Thyroid gland (tissue), 4 donors: ENCODE measurements at regions not wholly inside any gene's neighbourhood (a gene's known extent, or its start where the extent isn't known, plus 50 kb on each side); places are given as distances from the start of the nearest gene placed in this dataset.

Source experiments
- DNase-seq, 2 donors: peaks; one replicate each; pipeline ENCODE4 v3.0.0-alpha.2; 2019
- H3K27ac ChIP-seq, 3 donors: fragments of 200-600 bp; sonication (generic); 1 replicate in 2 of 3; 2 replicates in 1 of 3; pipeline ENCODE4 v1.5.1; 2016 to 2019; ENCODE audit warnings: mild to moderate bottlenecking in 1 of 3, moderate library complexity in 1 of 3
- H3K27me3 ChIP-seq: fragments of 200-600 bp; sonication (generic); one replicate; pipeline ENCODE4 v1.5.1; 2019
- H3K36me3 ChIP-seq, 2 donors: fragments of 200-600 bp; sonication (generic); one replicate each; pipeline ENCODE4 v1.5.1; 2016 to 2019
- H3K4me1 ChIP-seq, 2 donors: fragments of 200-600 bp; sonication (generic); one replicate each; pipeline ENCODE4 v1.5.1; 2017 to 2019
- H3K4me3 ChIP-seq, 3 donors: fragments of 200-600 bp; sonication (generic); replicated peaks in 1 of 3; 1 replicate in 2 of 3; 2 replicates in 1 of 3; pipeline ENCODE4 v1.5.1; 2016; ENCODE audit warnings: mild to moderate bottlenecking in 1 of 3
- H3K9me3 ChIP-seq: fragments of 200-600 bp; sonication (generic); one replicate; pipeline ENCODE4 v1.5.1; 2017
- POLR2A ChIP-seq, 2 donors: fragments of 450-650 bp; IDR thresholded peaks; one replicate each; pipeline ENCODE4 v1.6.1; 2017; ENCODE audit warnings: antibody characterized with exemption in 2 of 2, mild to moderate bottlenecking in 2 of 2, moderate library complexity in 1 of 2
- WGBS, 2 donors: methylation state at CpG; one replicate each; pipeline ENCODE4 v1.1.5; 2017; 5-methylcytosine and 5-hydroxymethylcytosine counted together
- intact Hi-C: fragments of 100-400 bp; cut with DNase I; formaldehyde crosslinking; loops from one replicate; pipeline ENCODE4 v1.15.1; 2023
- TF ChIP-seq, protein P1 (sequence below), 6 experiments: fragments of 200-600 bp in 3 of 6; fragments of 450-650 bp in 3 of 6; sonication (generic) in 3 of 6; IDR thresholded peaks; one replicate each; pipeline ENCODE4 v1.5.1; 2016 to 2019; ENCODE audit warnings: antibody characterized with exemption in 6 of 6, mild to moderate bottlenecking in 2 of 6, inconsistent platforms in 1 of 6, moderate library complexity in 1 of 6

DNA sequence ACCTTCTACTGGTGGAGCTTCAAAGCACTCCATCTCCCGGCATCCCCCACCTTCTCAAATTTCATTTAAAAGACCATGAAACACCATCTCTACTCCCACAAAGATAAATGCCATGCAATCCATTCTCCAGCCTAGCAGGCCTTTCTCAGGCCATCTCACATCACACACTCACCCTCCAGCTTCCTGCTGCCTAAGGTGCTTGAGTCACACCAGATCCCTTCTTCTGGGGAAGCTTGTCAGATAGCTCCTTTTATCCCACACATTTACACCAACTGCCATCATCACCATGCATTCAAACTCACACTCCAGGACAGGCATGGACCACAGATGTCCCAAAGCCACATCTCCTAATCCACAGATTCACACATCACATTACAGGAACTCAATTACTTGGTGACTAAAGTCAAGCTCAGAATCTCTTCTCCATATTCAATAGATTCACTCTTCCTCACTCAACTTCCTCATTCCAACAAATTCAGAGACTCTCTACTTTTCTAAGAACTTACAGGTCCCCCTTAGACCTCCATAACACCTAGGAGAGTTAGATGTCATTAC, 292.5 kb downstream of the TNS1 start:
- Histone ChIP-seq H3K27ac (no peak overlapping the region), H3K4me1 (peaks cover 13 to 30% of the 10 kb centered on the region in 2 donors), H3K9me3 (no peaks in the 10 kb centered on the region), H3K36me3 (no peaks in the 10 kb centered on the region), H3K27me3 (no peaks in the 10 kb centered on the region), H3K4me3 (no peak overlapping the region)
- 70 to 87% methylated on average over 1 of the region's 1 CpG for WGBS, 2 donors
- no peak for DNase-seq
- no peak for TF ChIP-seq POLR2A (IDR thresholded peaks at IDR 0.05)
- intact Hi-C loops = loop anchor here (5.0 to 10.0 kb wide), 3 partner anchors 58 to 1028 kb away; no protein-coding TSS in a partner anchor

DNA sequence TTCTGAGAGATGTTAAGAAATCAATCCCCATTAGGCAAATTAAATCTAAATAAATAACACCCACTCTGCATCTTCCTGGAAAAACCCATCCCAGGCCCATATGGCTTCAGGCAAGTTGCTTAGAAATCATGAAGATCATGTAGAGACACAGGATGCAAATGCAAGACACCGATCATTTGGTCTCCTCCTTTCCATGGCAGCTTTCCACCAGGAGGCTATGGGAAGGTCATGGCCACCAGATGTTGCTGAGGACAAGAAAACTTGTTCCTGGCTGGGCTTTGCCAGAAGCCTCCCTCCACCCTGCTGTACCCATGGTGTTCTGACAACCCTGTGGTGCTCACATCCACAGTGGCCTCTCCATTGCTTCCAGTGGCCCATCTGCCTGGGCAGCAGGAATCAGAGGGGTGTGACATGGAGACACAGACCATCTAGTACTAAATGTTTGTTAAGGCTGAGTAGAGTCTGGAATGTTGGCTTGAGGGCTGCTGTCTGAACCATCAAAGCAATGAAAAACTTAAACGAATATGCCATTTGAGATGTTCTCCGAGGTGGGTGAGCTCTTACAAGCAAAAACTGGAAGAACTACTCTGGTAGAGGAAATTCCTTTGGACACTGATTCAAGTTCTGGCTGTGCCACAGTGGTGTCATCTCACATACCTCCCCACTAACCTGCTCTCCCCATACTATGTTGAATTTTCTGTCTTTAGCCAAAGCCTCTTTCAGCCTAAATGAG, 293.2 kb downstream of the TNS1 start:
- intact Hi-C loops = loop anchor here (5.0 to 10.0 kb wide), 3 partner anchors 57 to 1027 kb away; no protein-coding TSS in a partner anchor
- no peaks in the 10 kb centered on the region for H3K27me3 ChIP-seq
- H3K4me1 ChIP-seq = peaks cover 13 to 29% of the 10 kb centered on the region in 2 donors
- H3K27ac ChIP-seq = peak overlapping the region in 1 of 3 donors; percentile 8
- no peak for DNase-seq
- TF ChIP-seq, protein P1, sequence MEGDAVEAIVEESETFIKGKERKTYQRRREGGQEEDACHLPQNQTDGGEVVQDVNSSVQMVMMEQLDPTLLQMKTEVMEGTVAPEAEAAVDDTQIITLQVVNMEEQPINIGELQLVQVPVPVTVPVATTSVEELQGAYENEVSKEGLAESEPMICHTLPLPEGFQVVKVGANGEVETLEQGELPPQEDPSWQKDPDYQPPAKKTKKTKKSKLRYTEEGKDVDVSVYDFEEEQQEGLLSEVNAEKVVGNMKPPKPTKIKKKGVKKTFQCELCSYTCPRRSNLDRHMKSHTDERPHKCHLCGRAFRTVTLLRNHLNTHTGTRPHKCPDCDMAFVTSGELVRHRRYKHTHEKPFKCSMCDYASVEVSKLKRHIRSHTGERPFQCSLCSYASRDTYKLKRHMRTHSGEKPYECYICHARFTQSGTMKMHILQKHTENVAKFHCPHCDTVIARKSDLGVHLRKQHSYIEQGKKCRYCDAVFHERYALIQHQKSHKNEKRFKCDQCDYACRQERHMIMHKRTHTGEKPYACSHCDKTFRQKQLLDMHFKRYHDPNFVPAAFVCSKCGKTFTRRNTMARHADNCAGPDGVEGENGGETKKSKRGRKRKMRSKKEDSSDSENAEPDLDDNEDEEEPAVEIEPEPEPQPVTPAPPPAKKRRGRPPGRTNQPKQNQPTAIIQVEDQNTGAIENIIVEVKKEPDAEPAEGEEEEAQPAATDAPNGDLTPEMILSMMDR (IDR thresholded peaks at IDR 0.05) = no peak
- H3K4me3 ChIP-seq = no peak overlapping the region
- no peaks in the 10 kb centered on the region for H3K36me3 ChIP-seq
- WGBS, 2 donors = 46 to 66% methylated on average over 3 of the region's 3 CpGs
- H3K9me3 ChIP-seq = no peaks in the 10 kb centered on the region

GRCh38 chr2:217707131-217707611, 295.6 kb downstream of the TNS1 start:
- WGBS, 2 donors = 28 to 47% methylated on average over 4 of the region's 4 CpGs
- Histone ChIP-seq H3K9me3 (no peaks in the 10 kb centered on the region), H3K27me3 (no peaks in the 10 kb centered on the region), H3K27ac (peak overlapping the region; percentile 41 to 70 (median 49)), H3K36me3 (no peaks in the 10 kb centered on the region), H3K4me3 (no peak overlapping the region), H3K4me1 (peaks cover 8 to 27% of the 10 kb centered on the region in 2 donors)
- DNase-seq = peak; percentile 27 to 48
- intact Hi-C loops = no loop called here
- TF ChIP-seq, protein P1 (IDR thresholded peaks at IDR 0.05) = no peak
- no peak for TF ChIP-seq POLR2A (IDR thresholded peaks at IDR 0.05)

- peaks cover 8 to 27% of the 10 kb centered on the region in 2 donors for H3K4me1 ChIP-seq
These were observed 296.3 kb downstream of the TNS1 start for GRCh38 chr2:217706513-217706912.

GRCh38 chr2:217706095-217706494, 296.7 kb downstream of the TNS1 start:
- no peak for DNase-seq
- TF ChIP-seq POLR2A (IDR thresholded peaks at IDR 0.05) = no peak
- TF ChIP-seq, protein P1 (IDR thresholded peaks at IDR 0.05) = no peak
- peak overlapping the region in 1 of 3 donors; percentile 6 for H3K27ac ChIP-seq
- H3K4me3 ChIP-seq = no peak overlapping the region
- H3K9me3 ChIP-seq = no peaks in the 10 kb centered on the region
- no peaks in the 10 kb centered on the region for H3K27me3 ChIP-seq
- WGBS, 2 donors = 88 to 100% methylated on average over 1 of the region's 1 CpG
- intact Hi-C loops = no loop called here
- H3K36me3 ChIP-seq = no peaks in the 10 kb centered on the region
- peaks cover 8 to 27% of the 10 kb centered on the region in 2 donors for H3K4me1 ChIP-seq

More at GRCh38 chr2:217706513-217706912, 296.3 kb downstream of the TNS1 start:
- DNase-seq = no peak
- Histone ChIP-seq H3K27me3 (no peaks in the 10 kb centered on the region), H3K4me3 (no peak overlapping the region), H3K27ac (peak overlapping the region; percentile 41 to 70 (median 49)), H3K9me3 (no peaks in the 10 kb centered on the region), H3K36me3 (no peaks in the 10 kb centered on the region)
- intact Hi-C loops = no loop called here
- WGBS, 2 donors = 70 to 78% methylated on average over 2 of the region's 2 CpGs
- TF ChIP-seq, protein P1 (IDR thresholded peaks at IDR 0.05) = no peak
- no peak for TF ChIP-seq POLR2A (IDR thresholded peaks at IDR 0.05)
